Tibial nerve (tissue), 4 donors: ENCODE measurements at regions not wholly inside any gene's neighbourhood (a gene's known extent, or its start where the extent isn't known, plus 50 kb on each side); places are given as distances from the start of the nearest gene placed in this dataset.
A peak's percentile ranks its signal among the peaks of the same experiment; 100 is the strongest.

Experiments used
- DNase-seq, 2 donors: peaks; one replicate each; pipeline ENCODE4 v3.0.0-alpha.2; 2019; ENCODE audit warnings: low spot score in 2 of 2
- H3K27ac ChIP-seq, 4 donors: fragments of 200-600 bp; sonication (generic) in 3 of 4; one replicate each; pipeline ENCODE4 v1.5.1; 2017 to 2019; ENCODE audit warnings: mild to moderate bottlenecking in 1 of 4
- H3K27me3 ChIP-seq, 2 donors: fragments of 200-600 bp; sonication (generic) in 1 of 2; one replicate each; pipeline versions ENCODE4 v1.5.1 to v1.6.0; 2017 to 2019
- H3K36me3 ChIP-seq, 3 donors: fragments of 200-600 bp; sonication (generic); one replicate each; pipeline ENCODE4 v1.5.1; 2018 to 2019
- H3K4me1 ChIP-seq, 4 donors: fragments of 200-600 bp; sonication (generic) in 3 of 4; one replicate each; pipeline ENCODE4 v1.5.1; 2017 to 2019
- H3K4me3 ChIP-seq, 4 donors: fragments of 200-600 bp; sonication (generic) in 3 of 4; one replicate each; pipeline ENCODE4 v1.5.1; 2017 to 2019; ENCODE audit warnings: mild to moderate bottlenecking in 1 of 4, moderate library complexity in 1 of 4
- H3K9me3 ChIP-seq, 4 donors: fragments of 200-600 bp; sonication (generic) in 3 of 4; one replicate each; pipeline ENCODE4 v1.5.1; 2017 to 2019
- EP300 ChIP-seq, 2 donors: sonication (generic); formaldehyde crosslinking; IDR thresholded peaks; one replicate each; pipeline ENCODE4 v1.6.1; 2017; ENCODE audit warnings: antibody characterized with exemption in 2 of 2, mild to moderate bottlenecking in 1 of 2
- POLR2A ChIP-seq, 2 donors: fragments of 450-650 bp; IDR thresholded peaks; one replicate each; pipeline ENCODE4 v1.6.1; 2017; ENCODE audit warnings: antibody characterized with exemption in 2 of 2, mild to moderate bottlenecking in 2 of 2, moderate library complexity in 2 of 2
- WGBS, 2 donors: methylation state at CpG; one replicate each; pipeline ENCODE4 v1.1.5; 2018; 5-methylcytosine and 5-hydroxymethylcytosine counted together
- TF ChIP-seq, protein P1 (sequence below), 5 experiments: fragments of 200-600 bp in 3 of 5; fragments of 450-650 bp in 2 of 5; sonication (generic) in 3 of 5; IDR thresholded peaks; one replicate each; pipeline ENCODE4 v1.5.1; 2016 to 2019; ENCODE audit warnings: antibody characterized with exemption in 5 of 5, mild to moderate bottlenecking in 3 of 5, moderate library complexity in 2 of 5

- Histone ChIP-seq H3K4me3 (no peak overlapping the region), H3K36me3 (no peaks in the 10 kb centered on the region), H3K4me1 (peaks cover 0 to 27% (median 0%) of the 10 kb centered on the region in 4 donors), H3K27me3 (no peaks in the 10 kb centered on the region), H3K9me3 (no peaks in the 10 kb centered on the region), H3K27ac (no peak overlapping the region)
- 69 to 79% methylated on average over 1 of the region's 1 CpG for WGBS, 2 donors
- TF ChIP-seq POLR2A (IDR thresholded peaks at IDR 0.05) (no peak), EP300 (IDR thresholded peaks at IDR 0.05) (no peak)
- TF ChIP-seq, protein P1, sequence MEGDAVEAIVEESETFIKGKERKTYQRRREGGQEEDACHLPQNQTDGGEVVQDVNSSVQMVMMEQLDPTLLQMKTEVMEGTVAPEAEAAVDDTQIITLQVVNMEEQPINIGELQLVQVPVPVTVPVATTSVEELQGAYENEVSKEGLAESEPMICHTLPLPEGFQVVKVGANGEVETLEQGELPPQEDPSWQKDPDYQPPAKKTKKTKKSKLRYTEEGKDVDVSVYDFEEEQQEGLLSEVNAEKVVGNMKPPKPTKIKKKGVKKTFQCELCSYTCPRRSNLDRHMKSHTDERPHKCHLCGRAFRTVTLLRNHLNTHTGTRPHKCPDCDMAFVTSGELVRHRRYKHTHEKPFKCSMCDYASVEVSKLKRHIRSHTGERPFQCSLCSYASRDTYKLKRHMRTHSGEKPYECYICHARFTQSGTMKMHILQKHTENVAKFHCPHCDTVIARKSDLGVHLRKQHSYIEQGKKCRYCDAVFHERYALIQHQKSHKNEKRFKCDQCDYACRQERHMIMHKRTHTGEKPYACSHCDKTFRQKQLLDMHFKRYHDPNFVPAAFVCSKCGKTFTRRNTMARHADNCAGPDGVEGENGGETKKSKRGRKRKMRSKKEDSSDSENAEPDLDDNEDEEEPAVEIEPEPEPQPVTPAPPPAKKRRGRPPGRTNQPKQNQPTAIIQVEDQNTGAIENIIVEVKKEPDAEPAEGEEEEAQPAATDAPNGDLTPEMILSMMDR (IDR thresholded peaks at IDR 0.05) = no peak
- no peak for DNase-seq
Observed at GRCh38 chr2:53572696-53573095, 194.9 kb upstream of the CHAC2 start.

GRCh38 chr2:53569957-53570727 lies 197.5 kb upstream of the CHAC2 start:
- Histone ChIP-seq H3K9me3 (no peaks in the 10 kb centered on the region), H3K4me3 (no peak overlapping the region), H3K27ac (no peak overlapping the region), H3K36me3 (no peaks in the 10 kb centered on the region), H3K27me3 (no peaks in the 10 kb centered on the region), H3K4me1 (peaks cover 0 to 11% (median 0%) of the 10 kb centered on the region in 4 donors)
- no peak for DNase-seq
- TF ChIP-seq EP300 (IDR thresholded peaks at IDR 0.05) = no peak
- TF ChIP-seq, protein P1 (IDR thresholded peaks at IDR 0.05) = no peak
- TF ChIP-seq POLR2A (IDR thresholded peaks at IDR 0.05) = no peak
- WGBS, 2 donors = 94 to 95% methylated on average over 14 of the region's 14 CpGs

DNA sequence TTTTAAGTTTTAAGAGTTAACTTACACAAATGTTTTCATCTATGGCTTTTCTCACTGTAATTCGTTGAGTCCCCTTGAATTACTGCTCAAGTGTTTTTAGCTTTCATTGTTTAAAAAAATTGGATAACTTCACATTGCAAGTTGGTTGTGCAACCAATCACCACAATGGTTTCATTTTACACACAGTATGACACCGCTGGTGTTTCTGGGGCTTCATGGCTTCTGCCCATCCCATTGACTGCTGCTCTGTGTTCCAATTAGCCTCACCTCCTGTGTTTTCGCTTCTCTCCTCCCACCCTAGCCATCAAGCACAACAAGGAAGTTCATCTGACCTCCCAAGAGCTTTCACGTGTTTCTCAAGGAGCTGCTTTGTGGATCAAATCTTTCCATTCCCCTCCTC lies 199.1 kb upstream of the CHAC2 start:
- WGBS, 2 donors = 27 to 35% methylated on average over 4 of the region's 4 CpGs
- DNase-seq = no peak
- peak overlapping the region in 1 of 4 donors; percentile 18 for H3K27ac ChIP-seq
- no peaks in the 10 kb centered on the region for H3K27me3 ChIP-seq
- peaks cover 0 to 9% (median 0%) of the 10 kb centered on the region in 4 donors for H3K4me1 ChIP-seq
- TF ChIP-seq, protein P1 (IDR thresholded peaks at IDR 0.05) = no peak
- TF ChIP-seq EP300 (IDR thresholded peaks at IDR 0.05) = no peak
- TF ChIP-seq POLR2A (IDR thresholded peaks at IDR 0.05) = no peak
- H3K4me3 ChIP-seq = peak overlapping the region in 1 of 4 donors; percentile 1
- no peaks in the 10 kb centered on the region for H3K36me3 ChIP-seq
- no peaks in the 10 kb centered on the region for H3K9me3 ChIP-seq

GRCh38 chr2:53567073-53567472 lies 200.5 kb upstream of the CHAC2 start:
- TF ChIP-seq POLR2A (IDR thresholded peaks at IDR 0.05) (no peak), EP300 (IDR thresholded peaks at IDR 0.05) (no peak)
- TF ChIP-seq, protein P1 (IDR thresholded peaks at IDR 0.05) = no peak
- no peaks in the 10 kb centered on the region for H3K27me3 ChIP-seq
- no peak overlapping the region for H3K27ac ChIP-seq
- H3K36me3 ChIP-seq = no peaks in the 10 kb centered on the region
- DNase-seq = no peak
- H3K4me3 ChIP-seq = no peak overlapping the region
- H3K4me1 ChIP-seq = peaks cover 0 to 9% (median 0%) of the 10 kb centered on the region in 4 donors
- no peaks in the 10 kb centered on the region for H3K9me3 ChIP-seq

DNA sequence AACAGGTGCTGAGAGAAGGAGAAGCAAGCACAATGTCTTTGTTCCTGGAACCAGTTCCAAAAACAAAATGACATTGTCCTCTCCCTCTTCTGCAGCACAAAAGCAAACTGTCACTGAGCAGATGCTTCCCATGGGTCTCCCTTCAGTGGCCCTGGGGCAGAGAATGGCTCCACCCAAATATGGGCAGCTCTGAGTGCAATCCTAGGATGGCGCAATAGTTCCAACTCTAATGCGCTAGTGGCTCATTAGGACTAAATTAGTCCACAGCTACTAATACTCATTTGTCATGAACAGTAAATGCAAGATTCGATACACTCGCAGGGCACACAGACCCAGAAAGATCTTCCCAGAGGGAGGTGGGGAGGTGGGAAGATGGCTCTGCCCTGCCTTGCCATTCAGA lies 205.2 kb upstream of the CHAC2 start:
- H3K27me3 ChIP-seq = no peaks in the 10 kb centered on the region
- 95 to 99% methylated on average over 4 of the region's 4 CpGs for WGBS, 2 donors
- no peak overlapping the region for H3K4me3 ChIP-seq
- no peaks in the 10 kb centered on the region for H3K4me1 ChIP-seq
- DNase-seq = no peak
- H3K36me3 ChIP-seq = no peaks in the 10 kb centered on the region
- H3K27ac ChIP-seq = no peak overlapping the region
- TF ChIP-seq POLR2A (IDR thresholded peaks at IDR 0.05) (no peak), EP300 (IDR thresholded peaks at IDR 0.05) (no peak)
- TF ChIP-seq, protein P1 (IDR thresholded peaks at IDR 0.05) = no peak
- peaks cover 0 to 7% (median 0%) of the 10 kb centered on the region in 4 donors for H3K9me3 ChIP-seq
